Esophagus mucosa (tissue), 1 donor: ENCODE measurements at regions not wholly inside any gene's neighbourhood (a gene's known extent, or its start where the extent isn't known, plus 50 kb on each side); places are given as distances from the start of the nearest gene placed in this dataset.
"Not testable (repeated sequence)": the region's sequence is repeated elsewhere in the genome, so short reads cannot be mapped to it uniquely, and the experiment has no call there.

Source experiments
- ATAC-seq: fragments of 200-7000 bp; cut with Tn5 transposase; one replicate; pipeline ENCODE4 v1.9.1; 2020
- donor health status: DM: yes; HTN: yes; CAD: no.

- peak; percentile 58 for ATAC-seq
Measured at GRCh38 chr6:25192590-25193459, 86.3 kb upstream of the CARMIL1 start.

- ATAC-seq = peak; percentile 75
Measured at GRCh38 chr6:25193460-25194171, 85.6 kb upstream of the CARMIL1 start.

- ATAC-seq = peak; percentile 71
Measured at GRCh38 chr6:25194172-25194678, 84.9 kb upstream of the CARMIL1 start.

GRCh38 chr6:25196464-25196863, 82.7 kb upstream of the CARMIL1 start:
- ATAC-seq = no peak

- peak; percentile 57 for ATAC-seq
Measured at GRCh38 chr6:25197111-25197510, 82.1 kb upstream of the CARMIL1 start.

GRCh38 chr6:25199544-25199943, 79.6 kb upstream of the CARMIL1 start:
- no peak for ATAC-seq

- ATAC-seq = no peak
Measured at GRCh38 chr6:25202504-25202903, 76.7 kb upstream of the CARMIL1 start.

- ATAC-seq = no peak
Measured at GRCh38 chr6:25205629-25206028, 73.5 kb upstream of the CARMIL1 start.

- not testable (repeated sequence) for ATAC-seq
Measured at GRCh38 chr6:25207453-25208155, 71.6 kb upstream of the CARMIL1 start.

- no peak for ATAC-seq
Measured at GRCh38 chr6:25215881-25216280, 63.3 kb upstream of the CARMIL1 start.

GRCh38 chr6:25217302-25217701, 61.9 kb upstream of the CARMIL1 start:
- ATAC-seq = no peak

GRCh38 chr6:25217829-25218228, 61.3 kb upstream of the CARMIL1 start:
- no peak for ATAC-seq

- peak; percentile 59 for ATAC-seq
Measured at GRCh38 chr6:25218346-25218745, 60.8 kb upstream of the CARMIL1 start.

GRCh38 chr6:25219216-25219916, 59.8 kb upstream of the CARMIL1 start:
- peak; percentile 41 for ATAC-seq

GRCh38 chr6:25219917-25220278, 59.3 kb upstream of the CARMIL1 start:
- ATAC-seq = peak; percentile 32

- no peak for ATAC-seq
Measured at GRCh38 chr6:25220857-25221256, 58.3 kb upstream of the CARMIL1 start.

GRCh38 chr6:25222006-25222678, 57.0 kb upstream of the CARMIL1 start:
- no peak for ATAC-seq

- peak; percentile 73 for ATAC-seq
Measured at GRCh38 chr6:25223490-25223991, 55.6 kb upstream of the CARMIL1 start.

GRCh38 chr6:25224242-25224641, 54.9 kb upstream of the CARMIL1 start:
- ATAC-seq = no peak

- no peak for ATAC-seq
Measured at GRCh38 chr6:25227854-25228253, 51.3 kb upstream of the CARMIL1 start.
